NOMO-1 treated with DMSO at 0.1 percent for 48 hours (cell line): ENCODE measurements at regions not wholly inside any gene's neighbourhood (a gene's known extent, or its start where the extent isn't known, plus 50 kb on each side); places are given as distances from the start of the nearest gene placed in this dataset.
A peak's percentile ranks its signal among the peaks of the same experiment; 100 is the strongest.

ENCODE experiments used
- DNase-seq: peaks from one replicate; lab custom pipeline; 2025; ENCODE audit not compliant: unreplicated experiment; lab: John Stamatoyannopoulos, UW

DNA sequence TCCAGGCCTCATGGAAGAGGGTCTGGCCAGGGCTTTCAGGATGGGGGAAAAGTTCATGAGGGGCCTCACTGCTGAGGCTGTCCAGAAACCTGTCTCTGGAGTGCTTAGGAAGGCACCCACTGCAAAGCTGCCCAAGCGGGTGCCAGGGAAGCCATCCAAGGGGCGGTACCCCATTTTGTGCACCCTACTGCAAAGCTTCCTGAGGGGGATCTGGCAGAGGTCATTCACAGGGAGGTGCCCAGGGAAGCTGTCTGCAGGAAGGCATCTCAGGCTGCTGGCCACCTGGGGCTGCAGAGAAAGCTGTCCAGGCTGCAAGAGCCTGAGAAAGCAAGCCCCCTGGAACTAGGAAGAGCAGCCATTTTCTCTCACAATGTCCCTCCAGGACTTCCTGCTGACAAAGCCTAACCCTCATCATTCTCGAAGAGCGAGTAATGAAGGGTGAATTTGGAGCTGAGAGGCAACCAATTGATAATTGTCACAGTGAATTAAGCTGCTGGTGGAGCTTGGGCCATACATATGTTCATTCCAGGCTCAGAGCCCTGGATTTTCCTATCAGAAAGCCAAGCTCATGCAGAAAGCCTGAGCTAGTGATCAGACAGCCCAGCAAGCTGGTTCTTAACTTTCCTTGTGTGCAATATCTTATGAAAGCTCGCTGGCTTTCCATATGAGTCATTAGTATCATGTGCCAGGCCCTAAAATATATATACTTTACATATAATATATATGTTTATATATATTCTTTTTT, 62.2 kb upstream of the SLC22A16 start:
- DNase-seq, result no peak

DNA sequence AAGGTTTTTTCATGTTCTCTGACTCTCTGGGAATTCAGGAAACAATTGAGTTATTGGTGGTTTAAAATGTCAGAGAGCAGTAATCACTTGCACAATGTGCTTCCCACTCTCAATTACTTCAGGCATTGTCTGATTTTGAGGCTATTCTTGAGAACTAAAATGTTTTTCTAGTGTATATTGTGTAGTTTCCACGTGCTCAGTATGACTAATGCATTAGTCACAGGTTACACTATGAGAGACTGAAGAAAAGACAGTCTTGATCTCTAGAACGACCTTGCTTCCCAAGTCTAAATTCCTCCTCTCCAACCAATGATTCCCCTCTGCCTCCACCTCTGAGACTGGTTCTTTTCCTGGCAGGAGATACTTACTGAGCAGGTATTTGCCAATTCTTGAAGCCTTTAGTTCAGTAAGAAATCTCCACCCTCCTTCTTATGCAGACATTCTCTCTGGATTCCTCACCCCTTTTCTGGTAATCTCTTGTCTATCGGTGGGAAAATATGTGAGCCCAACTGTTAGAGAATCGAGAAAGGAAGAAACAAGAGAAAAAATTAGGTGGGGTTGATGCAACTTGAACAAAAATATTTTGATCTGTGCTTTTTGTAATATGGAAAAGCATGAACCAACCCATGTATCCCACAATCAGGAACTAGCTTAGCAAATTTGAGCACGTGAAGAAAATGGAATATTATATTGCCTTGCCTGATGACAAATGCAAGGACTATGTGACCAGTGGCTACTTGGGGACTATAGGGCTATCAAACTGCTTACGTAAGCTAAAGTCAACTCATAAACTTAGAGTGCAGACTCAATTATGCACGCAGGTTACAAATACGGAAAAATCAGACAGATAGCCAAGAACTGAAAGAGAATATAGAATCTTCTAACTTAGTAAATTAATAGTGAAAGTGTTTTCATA, 61.1 kb upstream of the SLC22A16 start:
- peak; percentile 51 for DNase-seq

GRCh38 chr6:110534731-110535492, 58.5 kb upstream of the SLC22A16 start:
- DNase-seq, result no peak

GRCh38 chr6:110532431-110532830, 56.0 kb upstream of the SLC22A16 start:
- DNase-seq, result no peak

DNA sequence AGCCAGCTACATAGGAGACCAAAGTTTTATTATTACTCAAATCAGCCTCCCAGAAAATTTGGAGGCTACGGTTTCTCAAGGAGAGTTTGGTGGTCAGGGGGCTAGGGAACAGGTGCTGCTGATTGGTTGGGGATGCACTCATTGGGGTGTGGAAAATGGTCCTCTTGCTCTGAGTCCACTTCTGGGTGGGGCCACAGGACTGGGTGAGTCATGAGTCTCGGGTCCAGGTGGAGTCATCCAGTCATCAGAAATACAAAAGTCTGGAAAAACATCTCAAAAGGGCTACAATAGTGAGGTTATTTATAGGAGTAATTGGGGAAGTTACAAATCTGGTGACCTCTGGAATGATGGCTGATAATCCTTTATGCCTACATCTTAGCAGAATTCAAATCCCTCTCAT, 54.3 kb upstream of the SLC22A16 start:
- DNase-seq, result no peak

DNA sequence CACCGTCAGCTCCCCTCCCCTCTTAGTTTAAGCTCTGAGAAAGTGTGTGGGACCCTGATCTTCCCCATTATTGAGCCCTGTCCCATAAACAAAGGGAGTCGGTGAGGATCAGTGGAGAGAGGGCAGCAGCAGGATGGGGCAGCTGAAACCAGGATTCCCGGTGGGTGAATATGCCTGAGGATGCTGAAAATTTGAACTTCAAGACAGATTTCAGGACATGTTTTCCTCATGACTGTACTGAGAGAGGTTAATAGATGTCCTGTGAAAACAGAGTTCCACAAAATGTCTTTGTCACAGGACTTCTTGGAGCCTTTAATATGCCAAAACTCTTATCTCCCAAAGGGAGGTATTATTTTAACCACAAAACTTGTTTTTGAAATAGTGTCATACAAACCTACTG, 53.5 kb upstream of the SLC22A16 start:
- no peak for DNase-seq

DNA sequence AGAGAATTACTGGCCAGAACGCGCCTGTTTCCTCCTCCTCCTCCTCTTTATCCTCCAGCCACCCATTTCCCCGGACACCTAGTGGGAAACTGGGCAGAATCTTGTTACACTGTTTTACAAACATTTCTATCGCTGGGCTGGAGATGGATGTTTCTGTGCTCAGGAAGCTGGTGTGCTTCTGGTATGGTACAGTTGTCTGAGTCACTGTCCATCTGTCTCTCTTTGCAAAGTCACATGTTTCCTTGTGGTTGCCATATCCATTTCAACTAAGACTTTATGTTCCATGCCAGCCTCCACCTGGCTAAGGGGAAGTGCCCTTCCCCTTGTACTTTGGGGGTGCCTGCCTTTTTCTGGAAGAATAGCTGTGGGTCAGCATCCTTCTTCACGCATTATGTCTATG, 52.9 kb upstream of the SLC22A16 start:
- peak; percentile 35 for DNase-seq

- no peak for DNase-seq
Measured at GRCh38 chr6:110528930-110529325, 52.5 kb upstream of the SLC22A16 start.

GRCh38 chr6:110528101-110528929, 51.9 kb upstream of the SLC22A16 start:
- DNase-seq, result peak; percentile 66

- DNase-seq, result no peak
Measured at GRCh38 chr6:110527516-110527915, 51.1 kb upstream of the SLC22A16 start.

DNA sequence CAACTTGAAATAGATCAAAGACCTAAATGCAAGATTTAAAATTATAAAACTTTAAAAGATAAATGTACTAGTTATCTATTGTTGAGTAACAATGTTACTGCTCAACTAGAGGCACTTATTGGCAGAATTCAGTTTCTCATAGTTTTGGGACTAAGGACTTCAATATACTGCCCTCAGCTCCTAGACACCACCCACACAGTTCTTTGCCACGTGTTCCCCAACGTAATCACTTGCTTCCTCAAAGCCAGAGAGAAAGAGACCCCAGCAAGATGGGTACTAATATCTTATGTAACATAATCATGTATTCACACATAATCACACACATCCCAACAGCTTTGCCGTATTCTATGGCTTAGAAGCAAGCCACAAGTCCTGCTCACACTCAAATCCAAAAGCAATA, 50.3 kb upstream of the SLC22A16 start:
- DNase-seq, result no peak
